ENCODE measurements at regions not wholly inside any gene's neighbourhood (a gene's known extent, or its start where the extent isn't known, plus 50 kb on each side); places are given as distances from the start of the nearest gene placed in this dataset.

- ATAC-seq, result no peak
- Mint-ChIP-seq H3K4me3 (no peak overlapping the region), H3K36me3 (no peaks in the 10 kb centered on the region), H3K9me3 (no peaks in the 10 kb centered on the region), H3K27ac (no peak overlapping the region), H3K4me1 (no peaks in the 10 kb centered on the region)
- DNase-seq (ENCODE audit: low spot score in 2 of 2), result no peak
These were observed 50.5 kb upstream of the PCAT7 start for GRCh38 chr9:94504358-94504757.

All from stimulated activated effector memory CD8-positive, alpha-beta T cell treated with anti-CD3 and anti-CD28 coated beads, Interleukin-12 subunit alpha, Interleukin-12 subunit beta, amount 100 ng/mL, for 72 hours (primary cell).